GM18873 (cell line): ENCODE measurements at regions not wholly inside any gene's neighbourhood (a gene's known extent, or its start where the extent isn't known, plus 50 kb on each side); places are given as distances from the start of the nearest gene placed in this dataset.
"Not testable (repeated sequence)": the region's sequence is repeated elsewhere in the genome, so short reads cannot be mapped to it uniquely, and the experiment has no call there.

Source experiments
- ATAC-seq: cut with Tn5 transposase; IDR thresholded peaks from one replicate; pipeline ENCODE4 v1.9.1; 2021; ENCODE audit warnings: mild to moderate bottlenecking, moderate library complexity, moderate number of reproducible peaks; ENCODE audit not compliant: unreplicated experiment, low FRiP score

DNA sequence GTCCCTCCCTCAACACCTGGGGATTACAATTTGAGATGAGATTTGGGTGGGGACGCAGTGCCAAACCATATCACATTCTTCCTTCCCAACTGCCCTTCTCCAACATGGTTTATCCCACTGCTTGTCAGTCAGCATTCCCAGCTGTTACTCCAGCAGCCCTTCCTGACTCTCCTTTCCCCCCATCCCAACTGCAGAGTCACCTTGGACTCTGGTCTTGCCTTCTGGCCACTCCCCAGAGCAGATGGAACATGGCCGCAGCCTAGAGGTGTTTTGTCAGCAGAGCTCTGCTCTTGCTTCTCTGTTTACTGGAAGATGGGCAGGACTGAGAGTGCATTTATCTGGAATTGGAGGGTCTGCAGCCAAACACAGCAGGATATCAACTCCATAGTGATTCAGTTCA, 51.2 kb upstream of the MEX3C start:
- ATAC-seq, result no peak

DNA sequence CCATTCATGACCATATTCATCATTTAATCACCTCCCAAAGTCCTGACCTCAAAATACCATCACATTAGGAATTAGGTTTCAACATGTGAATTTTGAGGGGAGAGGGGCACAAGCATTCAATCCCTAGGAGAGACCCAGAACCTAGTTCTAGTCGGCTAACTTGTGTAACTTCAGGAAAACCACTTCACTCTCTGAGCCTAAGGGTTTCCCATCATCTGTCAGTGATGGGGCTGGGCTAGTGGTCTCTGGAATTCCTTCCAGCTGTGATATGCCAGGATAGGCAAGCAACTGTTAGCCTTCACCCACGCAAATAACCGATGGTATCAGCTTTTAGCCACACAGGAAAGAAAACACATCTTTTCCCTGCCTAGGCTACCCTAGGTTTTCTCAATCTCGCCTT, 52.5 kb upstream of the MEX3C start:
- ATAC-seq, result no peak

DNA sequence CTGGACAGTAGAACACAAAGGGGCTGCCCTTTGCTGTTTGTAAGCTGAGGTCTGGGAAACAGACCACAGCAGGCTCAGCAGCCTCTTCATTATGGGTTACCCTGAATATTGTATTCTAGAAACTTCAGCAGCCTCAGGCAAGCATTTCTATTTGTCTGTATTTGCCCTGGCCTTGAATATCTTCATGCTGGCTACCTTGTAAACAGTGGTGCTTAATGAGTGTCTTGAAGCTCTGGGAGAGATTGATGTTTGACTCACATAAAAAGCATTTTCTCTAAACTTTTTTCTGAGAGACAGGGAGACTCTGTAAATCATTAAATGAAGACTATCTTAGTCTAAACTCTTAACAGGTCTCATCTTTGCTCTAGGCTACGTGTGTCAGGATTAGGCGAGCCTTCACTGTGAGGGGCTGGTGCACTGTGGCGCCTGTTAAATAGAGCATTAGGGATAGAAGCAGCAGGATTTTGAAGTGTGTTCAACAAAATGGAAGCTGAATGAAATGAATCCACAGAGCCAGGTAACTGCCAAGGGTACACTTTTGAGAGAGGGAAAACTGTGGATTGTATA, 53.1 kb upstream of the MEX3C start:
- ATAC-seq, result no peak

DNA sequence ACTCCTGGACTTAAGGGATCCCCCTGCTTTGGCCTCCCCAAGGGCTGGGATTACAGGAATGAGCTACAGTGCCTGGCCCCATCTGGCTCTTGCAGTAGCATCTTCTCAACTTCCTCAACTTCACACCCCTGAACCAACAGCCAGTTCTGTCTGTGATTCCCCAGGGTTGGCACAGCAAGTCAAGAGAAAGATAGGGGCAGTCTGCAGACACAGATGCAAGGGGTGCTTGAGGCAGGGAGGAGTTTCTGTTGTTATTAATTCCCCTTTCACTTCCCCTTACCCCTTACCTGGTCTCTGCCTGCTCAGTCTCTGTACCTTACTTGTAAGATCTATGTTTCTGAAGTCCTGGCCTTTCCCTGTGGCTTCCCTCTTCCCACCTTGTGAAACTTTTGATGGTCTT, 54.1 kb upstream of the MEX3C start:
- ATAC-seq, result peak; percentile 98

DNA sequence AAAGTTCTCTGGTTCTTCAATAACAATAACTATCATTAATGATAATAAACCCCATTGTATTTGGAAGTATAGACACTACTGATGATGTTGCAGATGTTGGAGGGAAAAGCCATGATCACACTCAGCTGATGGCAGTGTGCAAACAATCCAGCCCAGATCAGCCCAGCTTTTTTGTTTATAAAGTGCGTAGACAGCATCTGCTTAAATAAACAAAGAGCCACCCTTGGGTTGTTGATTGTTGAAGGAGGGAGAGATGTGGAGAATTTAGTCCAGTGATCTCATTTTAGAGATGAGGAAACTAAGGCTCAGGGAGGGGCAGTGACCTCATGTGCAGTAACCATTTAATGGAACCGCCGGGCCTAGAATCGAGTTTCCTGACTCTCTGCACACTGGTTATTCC, 56.0 kb upstream of the MEX3C start:
- ATAC-seq, result no peak

DNA sequence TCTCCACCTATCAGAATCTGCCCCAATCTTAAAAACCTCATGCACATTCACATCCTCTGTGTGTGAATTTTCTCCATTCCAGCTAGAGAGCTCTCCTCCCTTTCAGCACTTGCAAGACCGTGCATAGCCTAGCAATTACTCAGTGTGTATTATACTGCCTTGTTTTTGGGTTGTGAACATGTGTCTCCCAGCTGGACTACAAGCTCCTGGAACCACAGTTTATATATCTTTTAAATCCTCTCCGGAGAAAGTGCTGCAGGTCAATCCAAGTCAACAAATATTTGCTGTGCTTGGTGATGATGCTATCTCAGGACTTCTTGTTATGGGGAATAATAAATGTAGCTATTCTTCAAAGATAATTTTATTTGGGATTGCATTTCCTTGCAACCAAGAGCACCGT, 58.2 kb upstream of the MEX3C start:
- no peak for ATAC-seq

DNA sequence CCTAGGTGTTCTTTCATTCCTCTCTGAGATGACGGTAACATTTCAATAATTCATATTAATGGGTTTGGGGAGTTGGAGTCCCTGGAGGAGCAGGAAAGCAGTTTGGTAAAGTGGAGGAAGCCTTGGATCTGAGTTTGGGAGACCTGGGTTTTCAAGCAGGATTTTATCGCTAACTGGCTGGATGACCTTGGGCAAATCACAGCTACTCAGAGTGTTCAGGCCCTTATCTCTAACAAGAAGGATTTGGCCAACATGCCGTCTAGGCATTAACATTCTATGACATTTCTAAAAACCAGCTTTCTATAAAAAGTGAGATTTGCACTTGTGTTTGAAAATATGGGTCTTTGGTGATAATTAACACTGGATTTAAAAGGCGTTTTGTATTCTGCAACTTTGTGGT, 59.7 kb upstream of the MEX3C start:
- no peak for ATAC-seq

DNA sequence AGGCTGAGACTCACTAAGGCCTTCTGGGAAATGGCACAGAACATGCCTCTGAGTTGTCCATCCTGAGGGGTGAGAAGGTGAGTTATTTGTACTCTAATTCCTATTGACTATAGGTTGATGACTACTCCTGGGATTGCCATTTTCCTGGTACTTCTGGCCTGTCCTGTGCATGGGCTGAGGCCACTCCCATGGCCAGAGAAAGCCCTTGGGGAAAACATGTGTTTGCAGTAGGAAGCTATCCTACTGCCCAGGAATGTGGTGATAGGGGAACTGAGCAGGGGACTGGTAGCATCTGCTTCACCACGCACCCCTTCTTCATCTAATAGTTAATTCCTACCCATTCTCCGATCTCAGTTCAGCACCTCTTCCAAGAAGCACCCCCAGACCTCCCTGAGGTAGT, 62.6 kb upstream of the MEX3C start:
- ATAC-seq, result no peak

DNA sequence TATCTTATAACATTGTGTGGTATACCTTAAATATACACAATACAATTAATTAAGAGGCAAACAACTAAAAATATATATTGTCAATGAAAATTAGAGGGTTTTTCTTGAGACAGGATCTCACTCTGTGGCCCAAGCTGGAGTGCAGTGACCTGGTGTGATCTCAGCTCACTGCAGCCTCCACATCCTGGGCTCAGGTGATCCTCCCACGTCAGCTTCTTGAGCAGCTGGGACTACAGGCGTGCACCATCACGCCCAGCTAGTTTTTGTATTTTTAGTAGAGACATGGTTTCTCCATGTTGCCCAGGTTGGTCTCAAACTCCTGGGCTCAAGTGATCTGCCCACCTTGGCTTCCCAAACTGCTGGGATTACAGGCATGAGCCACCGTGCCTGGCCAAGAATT, 68.6 kb upstream of the MEX3C start:
- ATAC-seq, result not testable (repeated sequence)

DNA sequence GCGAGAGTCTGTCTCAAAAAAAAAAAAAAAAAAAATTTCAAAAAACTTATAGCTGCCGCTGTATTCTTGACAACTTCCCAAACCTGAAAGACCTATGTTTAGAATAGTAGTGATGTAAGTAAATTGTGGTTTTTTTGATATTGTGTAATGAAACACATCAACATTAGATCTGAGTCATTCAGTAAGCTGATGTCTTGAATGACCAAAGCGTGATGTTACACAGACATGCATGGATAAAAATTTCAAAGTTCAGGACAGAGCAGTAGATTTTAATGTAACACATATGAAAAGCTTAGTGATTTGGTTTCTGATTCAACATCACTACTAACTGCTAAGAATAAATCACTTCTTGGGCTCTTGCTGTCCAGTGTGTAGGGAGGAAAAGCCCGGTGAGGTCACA, 69.3 kb upstream of the MEX3C start:
- ATAC-seq, result no peak

DNA sequence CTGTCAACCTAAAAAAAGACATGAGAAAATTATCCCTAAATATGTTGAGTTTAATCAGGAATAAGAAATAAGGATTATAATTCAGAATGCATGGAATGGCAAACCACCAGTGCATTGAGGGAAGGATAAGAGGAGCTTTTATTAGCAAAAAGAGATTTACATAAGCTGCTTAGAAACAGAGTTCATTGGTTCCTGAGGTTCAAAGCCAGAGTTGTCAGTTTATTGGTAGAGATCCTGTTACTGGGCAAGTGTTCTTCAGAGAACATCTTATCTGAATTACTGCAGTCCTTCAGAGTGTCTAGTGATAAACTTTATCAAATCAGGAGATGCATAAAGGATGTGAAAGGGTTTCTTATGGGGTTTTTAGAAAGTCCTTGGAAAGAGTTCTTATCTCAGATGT, 76.0 kb upstream of the MEX3C start:
- ATAC-seq, result no peak

DNA sequence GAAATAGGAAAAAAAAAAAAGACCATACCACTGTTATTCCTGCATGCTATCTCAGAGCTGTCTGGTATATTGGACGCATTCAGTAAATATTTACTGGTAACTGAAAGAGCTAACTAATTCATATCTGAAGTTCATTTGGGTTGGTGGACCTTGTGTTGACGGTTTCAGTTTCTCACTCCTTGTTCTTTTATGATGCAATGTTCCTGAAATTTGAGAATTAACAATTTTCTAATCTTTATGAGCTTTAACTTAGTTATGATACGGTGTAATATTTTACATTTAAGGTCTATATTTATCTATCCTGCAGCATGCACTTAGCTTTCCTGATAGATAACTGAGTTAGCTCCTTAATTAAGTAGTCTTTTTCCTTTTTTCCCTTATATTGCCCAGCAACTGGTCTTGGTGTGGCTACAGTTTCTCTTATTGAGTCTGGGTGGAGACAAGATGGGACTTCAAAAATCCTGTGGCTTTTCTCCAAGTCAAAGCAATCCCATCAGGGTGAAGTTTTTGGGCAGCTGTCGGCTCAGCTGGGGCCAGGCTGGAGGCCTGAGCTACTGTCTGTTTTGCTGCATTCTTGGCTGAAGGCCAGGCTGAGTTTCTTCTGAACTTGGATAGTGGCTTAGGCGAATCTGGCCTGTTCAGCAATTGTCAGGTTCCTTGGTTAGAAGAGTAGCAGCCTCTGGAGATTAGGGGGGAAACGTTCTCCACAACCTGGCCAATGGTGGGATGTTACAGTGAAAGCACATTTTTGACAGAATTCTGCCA, 78.4 kb upstream of the MEX3C start:
- no peak for ATAC-seq

DNA sequence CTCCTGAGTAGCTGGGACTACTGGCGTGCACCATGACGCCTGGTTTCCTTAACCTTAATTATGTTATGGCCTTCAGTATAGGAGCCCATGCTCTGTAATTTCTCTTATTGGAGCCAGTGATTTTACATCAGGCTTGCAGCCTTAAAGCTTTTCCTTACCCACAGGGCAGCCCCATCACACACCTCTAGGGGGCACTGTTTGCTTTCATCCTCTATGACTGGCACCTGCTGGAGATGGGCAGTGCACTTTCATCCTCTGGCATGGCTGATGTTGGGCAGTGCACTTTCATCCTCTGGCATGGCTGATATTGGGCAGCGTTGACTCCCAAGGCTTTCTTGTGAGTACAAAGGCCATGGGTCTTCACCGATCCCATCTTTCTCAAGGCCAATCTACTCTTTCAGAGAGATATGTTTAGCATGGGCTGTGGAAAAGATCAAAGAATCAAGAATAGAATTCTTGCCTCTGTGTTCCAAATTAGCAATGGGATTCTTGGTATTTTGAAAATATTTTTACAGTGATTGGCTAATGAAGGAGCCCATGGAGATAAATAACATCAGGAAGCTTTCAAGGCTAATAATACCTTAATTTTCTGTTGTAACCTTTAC, 80.7 kb upstream of the MEX3C start:
- no peak for ATAC-seq

DNA sequence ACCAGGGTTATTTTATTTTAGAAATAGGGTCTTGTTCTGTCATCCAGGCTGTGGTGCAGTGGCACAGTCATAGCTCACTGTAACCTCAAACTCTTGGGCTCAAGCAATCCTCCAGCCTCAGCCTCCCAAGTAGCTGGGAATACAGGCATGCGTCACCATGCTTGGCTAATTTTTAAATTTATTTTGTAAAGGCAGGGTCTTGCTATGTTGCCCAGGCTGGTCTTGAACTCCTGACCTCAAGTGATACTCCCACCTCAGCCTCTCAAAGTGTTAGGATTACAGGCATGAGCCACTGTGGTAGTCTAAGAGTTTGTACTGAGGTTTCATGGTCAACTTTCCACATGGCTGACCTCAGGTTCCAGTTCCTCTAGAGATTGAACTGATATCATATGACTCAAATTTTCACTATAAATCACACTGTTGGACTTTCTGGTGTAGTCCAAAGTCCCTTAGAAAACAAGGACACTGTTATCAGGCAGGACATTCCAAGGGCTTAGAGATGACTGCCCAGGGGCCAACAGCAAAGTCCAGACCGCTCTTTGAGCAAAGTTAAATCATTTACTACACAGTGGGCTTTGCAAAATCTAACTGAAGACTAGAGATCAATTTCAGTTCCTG, 82.0 kb upstream of the MEX3C start:
- no peak for ATAC-seq

DNA sequence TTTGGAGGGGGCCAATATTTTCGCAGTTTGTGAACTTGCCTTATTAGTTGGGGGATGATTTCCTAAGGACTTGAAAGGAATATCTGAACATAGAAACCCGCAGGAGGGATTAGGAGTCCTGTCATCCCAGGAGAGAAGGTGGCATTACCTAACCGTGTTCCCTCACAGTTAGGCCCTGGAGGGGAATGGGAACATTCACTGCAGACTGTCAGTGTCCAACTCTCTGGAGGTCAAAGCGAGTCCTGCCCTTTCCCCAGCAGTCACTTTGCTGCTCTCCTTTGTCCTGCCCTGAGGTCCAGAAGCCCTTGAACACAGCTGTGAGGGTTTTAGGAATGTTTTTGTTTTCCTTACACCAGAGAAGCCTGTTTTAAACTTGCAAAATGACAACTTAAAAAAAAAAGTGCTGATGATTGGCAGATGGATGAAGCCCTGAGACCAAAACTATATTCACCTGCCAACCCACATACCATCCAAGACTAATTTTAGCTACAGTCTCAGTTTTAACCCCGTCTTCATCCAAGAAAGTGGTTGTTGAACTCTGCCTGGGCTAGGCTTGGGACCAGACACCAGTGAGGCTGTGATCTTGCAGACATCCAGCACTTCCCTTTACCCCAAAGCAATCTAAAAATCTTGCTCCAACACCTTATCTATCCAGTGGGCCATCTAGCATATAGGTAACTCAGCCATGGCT, 90.5 kb upstream of the MEX3C start:
- ATAC-seq, result no peak

DNA sequence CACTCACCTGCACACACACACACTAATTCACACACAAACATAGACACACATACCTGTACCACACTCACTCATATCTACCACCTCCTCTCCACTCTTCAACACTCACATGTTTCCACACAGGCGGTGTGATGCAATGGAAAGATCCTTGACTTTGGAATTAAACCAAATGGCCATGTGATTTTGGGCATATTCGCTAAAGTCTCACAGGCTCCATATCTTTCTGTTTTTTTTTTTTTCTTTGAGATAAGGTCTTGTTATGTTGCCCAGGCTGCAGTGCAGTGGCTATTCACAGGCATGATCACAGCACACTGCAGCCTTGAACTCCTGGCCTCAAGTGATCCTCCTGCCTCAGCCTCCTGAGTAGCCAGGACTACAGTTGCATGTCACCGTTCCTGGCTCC, 91.1 kb upstream of the MEX3C start:
- ATAC-seq, result no peak

DNA sequence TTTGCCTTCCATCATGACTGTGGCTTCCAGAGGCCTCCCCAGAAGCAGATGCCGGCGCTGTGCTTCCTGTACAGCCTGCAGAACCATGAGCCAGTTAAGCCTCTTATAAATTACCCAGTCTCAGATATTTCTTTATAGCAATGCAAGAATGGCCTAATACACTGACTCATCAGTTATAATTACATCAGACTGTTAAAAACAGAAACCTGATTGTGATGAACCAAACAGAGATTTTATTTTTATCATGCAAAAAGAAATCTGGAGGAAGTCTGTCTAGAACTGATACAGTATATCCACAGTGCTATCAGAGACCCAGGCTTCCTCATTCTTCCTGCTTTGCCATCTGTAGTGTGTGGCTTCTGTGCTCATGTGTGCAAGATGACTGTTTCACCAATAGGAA, 93.4 kb upstream of the MEX3C start:
- no peak for ATAC-seq

DNA sequence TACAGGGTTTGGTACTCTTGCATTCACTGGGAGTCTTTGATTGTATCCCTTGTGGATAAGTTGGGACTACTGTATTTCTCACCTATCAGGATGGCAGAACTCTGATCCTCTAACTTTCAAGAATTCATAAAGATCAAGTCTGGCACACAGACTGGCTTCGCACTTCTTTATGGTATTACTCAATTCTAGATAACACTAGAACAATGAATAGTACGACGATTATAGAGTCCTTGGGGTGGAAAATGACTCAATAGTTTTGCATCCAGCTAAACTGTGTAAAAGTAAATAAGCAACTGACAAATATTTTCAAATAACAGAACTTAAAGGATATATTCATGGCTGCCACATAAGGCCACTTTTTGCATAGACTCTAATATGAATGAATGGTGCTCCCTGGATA, 103.4 kb upstream of the MEX3C start:
- ATAC-seq, result no peak

DNA sequence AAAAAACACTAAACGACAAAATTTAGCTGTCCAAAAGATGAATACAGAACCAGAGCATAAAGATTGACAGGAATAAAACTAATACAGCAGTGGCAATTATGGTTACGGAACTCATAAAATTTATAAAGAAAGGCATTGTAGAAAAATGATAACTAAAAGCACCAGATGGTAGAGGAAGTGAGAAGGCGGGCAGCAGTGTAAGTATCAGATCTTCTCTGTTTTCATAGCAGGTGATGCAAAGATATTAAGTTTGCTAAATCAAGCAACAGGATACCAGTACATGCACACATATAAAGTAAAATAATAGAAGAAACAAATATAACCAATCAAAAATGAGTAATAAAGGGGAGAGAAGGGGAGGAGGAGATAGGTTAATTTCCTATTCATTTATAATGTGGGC, 103.9 kb upstream of the MEX3C start:
- no peak for ATAC-seq

DNA sequence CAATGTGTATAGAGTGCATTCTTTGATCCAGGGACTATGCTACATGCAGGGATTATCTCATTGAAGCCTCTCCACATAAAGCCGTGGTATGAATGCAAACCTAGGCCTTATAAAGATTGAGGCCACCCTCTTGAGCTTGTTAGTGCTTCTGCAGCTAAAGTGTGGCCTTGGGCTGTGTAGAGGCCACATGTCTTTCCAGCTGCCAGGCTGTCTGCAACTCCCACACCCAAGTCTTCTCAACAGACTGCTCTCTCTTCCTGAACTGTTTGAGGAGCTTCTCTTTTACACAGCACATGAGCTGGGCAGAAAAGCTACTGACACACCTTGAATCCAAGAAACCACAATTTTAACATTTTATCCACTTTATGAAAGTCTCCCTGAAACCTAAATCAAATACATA, 119.2 kb upstream of the MEX3C start:
- no peak for ATAC-seq

DNA sequence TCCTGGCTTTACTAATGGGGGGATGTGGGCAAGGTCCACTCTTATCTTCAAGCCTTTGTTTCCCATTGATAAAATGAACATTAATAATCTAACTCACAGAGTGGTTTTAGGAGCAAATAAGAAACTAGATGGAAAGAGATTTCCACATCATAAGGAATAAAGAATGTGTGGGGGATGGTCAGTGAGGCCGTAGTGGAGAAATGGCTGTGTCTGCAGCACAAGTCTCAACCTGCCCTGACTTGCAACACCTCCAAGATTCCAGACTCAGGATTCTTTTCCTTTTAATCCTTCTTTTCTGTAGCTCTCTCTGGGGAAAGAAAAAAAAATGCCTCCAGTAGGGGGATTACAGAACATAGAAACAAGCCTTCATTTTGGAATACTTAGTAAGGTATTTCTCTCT, 124.2 kb upstream of the MEX3C start:
- no peak for ATAC-seq
